ENCODE measurements at regions not wholly inside any gene's neighbourhood (a gene's known extent, or its start where the extent isn't known, plus 50 kb on each side); places are given as distances from the start of the nearest gene placed in this dataset.

DNA sequence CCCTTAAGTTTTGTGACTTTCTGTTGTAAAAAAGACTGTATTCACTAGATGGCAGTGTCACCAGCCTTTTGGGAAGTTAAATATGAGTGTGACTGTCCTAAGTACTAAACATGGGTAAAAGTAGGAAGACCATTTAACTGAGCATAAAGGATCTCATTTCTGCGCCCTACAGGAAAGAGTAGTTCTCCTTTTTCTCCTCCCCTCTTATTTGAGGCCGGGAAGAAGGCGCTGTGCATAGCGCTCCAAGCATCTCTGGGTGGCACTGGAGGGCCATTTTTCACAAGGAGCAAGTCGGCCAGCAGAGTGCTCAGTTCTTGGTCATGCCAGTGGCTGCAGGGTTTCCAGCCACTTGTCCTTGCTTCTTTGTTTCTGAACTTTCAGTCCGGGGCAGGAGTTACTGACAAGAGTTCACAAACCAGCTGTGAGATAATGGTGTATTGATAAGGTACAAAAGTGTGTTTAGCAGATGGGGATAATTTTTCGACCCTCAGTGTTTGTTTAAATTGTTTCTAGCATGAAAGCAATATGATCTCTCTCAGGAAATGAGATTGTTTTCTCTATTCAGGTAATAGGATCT is 227.6 kb upstream of the DMRT1 start (continued):
- TF ChIP-seq, protein P1, sequence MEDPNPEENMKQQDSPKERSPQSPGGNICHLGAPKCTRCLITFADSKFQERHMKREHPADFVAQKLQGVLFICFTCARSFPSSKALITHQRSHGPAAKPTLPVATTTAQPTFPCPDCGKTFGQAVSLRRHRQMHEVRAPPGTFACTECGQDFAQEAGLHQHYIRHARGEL (CRISPR knock-in tag; IDR thresholded peaks at IDR 0.05): no peak
- TF ChIP-seq, protein P2, sequence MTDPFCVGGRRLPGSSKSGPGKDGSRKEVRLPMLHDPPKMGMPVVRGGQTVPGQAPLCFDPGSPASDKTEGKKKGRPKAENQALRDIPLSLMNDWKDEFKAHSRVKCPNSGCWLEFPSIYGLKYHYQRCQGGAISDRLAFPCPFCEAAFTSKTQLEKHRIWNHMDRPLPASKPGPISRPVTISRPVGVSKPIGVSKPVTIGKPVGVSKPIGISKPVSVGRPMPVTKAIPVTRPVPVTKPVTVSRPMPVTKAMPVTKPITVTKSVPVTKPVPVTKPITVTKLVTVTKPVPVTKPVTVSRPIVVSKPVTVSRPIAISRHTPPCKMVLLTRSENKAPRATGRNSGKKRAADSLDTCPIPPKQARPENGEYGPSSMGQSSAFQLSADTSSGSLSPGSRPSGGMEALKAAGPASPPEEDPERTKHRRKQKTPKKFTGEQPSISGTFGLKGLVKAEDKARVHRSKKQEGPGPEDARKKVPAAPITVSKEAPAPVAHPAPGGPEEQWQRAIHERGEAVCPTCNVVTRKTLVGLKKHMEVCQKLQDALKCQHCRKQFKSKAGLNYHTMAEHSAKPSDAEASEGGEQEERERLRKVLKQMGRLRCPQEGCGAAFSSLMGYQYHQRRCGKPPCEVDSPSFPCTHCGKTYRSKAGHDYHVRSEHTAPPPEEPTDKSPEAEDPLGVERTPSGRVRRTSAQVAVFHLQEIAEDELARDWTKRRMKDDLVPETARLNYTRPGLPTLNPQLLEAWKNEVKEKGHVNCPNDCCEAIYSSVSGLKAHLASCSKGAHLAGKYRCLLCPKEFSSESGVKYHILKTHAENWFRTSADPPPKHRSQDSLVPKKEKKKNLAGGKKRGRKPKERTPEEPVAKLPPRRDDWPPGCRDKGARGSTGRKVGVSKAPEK (CRISPR knock-in tag; IDR thresholded peaks at IDR 0.05; ENCODE audit: borderline replicate concordance): peak; percentile 70; the same call in 1 of the 2 replicates
- TF ChIP-seq, protein P3, sequence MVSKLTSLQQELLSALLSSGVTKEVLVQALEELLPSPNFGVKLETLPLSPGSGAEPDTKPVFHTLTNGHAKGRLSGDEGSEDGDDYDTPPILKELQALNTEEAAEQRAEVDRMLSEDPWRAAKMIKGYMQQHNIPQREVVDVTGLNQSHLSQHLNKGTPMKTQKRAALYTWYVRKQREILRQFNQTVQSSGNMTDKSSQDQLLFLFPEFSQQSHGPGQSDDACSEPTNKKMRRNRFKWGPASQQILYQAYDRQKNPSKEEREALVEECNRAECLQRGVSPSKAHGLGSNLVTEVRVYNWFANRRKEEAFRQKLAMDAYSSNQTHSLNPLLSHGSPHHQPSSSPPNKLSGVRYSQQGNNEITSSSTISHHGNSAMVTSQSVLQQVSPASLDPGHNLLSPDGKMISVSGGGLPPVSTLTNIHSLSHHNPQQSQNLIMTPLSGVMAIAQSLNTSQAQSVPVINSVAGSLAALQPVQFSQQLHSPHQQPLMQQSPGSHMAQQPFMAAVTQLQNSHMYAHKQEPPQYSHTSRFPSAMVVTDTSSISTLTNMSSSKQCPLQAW (CRISPR knock-in tag; IDR thresholded peaks at IDR 0.05): peak; percentile 72; the same call in 1 of the 2 replicates
- no peak for TF ChIP-seq MXI1 (IDR thresholded peaks at IDR 0.05; ENCODE audit: borderline replicate concordance, low read depth, low read length)
- TF ChIP-seq, protein P4, sequence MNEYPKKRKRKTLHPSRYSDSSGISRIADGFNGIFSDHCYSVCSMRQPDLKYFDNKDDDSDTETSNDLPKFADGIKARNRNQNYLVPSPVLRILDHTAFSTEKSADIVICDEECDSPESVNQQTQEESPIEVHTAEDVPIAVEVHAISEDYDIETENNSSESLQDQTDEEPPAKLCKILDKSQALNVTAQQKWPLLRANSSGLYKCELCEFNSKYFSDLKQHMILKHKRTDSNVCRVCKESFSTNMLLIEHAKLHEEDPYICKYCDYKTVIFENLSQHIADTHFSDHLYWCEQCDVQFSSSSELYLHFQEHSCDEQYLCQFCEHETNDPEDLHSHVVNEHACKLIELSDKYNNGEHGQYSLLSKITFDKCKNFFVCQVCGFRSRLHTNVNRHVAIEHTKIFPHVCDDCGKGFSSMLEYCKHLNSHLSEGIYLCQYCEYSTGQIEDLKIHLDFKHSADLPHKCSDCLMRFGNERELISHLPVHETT (CRISPR knock-in tag; conservative IDR thresholded peaks at IDR 0.05): no peak
- 0 out of 2 replicates have a peak, but pooled peaks have one; percentile 29 for TF ChIP-seq ZFP90 (CRISPR knock-in tag; IDR thresholded peaks at IDR 0.05; ENCODE audit: borderline replicate concordance)
- no peak for TF ChIP-seq ZNF747 (CRISPR knock-in tag; IDR thresholded peaks at IDR 0.05; ENCODE audit: borderline replicate concordance)
- TF ChIP-seq, protein P5, sequence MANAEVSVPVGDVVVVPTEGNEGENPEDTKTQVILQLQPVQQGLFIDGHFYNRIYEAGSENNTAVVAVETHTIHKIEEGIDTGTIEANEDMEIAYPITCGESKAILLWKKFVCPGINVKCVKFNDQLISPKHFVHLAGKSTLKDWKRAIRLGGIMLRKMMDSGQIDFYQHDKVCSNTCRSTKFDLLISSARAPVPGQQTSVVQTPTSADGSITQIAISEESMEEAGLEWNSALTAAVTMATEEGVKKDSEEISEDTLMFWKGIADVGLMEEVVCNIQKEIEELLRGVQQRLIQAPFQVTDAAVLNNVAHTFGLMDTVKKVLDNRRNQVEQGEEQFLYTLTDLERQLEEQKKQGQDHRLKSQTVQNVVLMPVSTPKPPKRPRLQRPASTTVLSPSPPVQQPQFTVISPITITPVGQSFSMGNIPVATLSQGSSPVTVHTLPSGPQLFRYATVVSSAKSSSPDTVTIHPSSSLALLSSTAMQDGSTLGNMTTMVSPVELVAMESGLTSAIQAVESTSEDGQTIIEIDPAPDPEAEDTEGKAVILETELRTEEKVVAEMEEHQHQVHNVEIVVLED (CRISPR knock-in tag; IDR thresholded peaks at IDR 0.05; ENCODE audit: borderline replicate concordance): peak; percentile 27; the same call in 1 of the 2 replicates
- TF ChIP-seq, protein P6, sequence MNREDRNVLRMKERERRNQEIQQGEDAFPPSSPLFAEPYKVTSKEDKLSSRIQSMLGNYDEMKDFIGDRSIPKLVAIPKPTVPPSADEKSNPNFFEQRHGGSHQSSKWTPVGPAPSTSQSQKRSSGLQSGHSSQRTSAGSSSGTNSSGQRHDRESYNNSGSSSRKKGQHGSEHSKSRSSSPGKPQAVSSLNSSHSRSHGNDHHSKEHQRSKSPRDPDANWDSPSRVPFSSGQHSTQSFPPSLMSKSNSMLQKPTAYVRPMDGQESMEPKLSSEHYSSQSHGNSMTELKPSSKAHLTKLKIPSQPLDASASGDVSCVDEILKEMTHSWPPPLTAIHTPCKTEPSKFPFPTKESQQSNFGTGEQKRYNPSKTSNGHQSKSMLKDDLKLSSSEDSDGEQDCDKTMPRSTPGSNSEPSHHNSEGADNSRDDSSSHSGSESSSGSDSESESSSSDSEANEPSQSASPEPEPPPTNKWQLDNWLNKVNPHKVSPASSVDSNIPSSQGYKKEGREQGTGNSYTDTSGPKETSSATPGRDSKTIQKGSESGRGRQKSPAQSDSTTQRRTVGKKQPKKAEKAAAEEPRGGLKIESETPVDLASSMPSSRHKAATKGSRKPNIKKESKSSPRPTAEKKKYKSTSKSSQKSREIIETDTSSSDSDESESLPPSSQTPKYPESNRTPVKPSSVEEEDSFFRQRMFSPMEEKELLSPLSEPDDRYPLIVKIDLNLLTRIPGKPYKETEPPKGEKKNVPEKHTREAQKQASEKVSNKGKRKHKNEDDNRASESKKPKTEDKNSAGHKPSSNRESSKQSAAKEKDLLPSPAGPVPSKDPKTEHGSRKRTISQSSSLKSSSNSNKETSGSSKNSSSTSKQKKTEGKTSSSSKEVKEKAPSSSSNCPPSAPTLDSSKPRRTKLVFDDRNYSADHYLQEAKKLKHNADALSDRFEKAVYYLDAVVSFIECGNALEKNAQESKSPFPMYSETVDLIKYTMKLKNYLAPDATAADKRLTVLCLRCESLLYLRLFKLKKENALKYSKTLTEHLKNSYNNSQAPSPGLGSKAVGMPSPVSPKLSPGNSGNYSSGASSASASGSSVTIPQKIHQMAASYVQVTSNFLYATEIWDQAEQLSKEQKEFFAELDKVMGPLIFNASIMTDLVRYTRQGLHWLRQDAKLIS (CRISPR knock-in tag; IDR thresholded peaks at IDR 0.05): no peak

Data from HepG2 (cell line).